ENCODE measurements at regions not wholly inside any gene's neighbourhood (a gene's known extent, or its start where the extent isn't known, plus 50 kb on each side); places are given as distances from the start of the nearest gene placed in this dataset.

GRCh38 chr4:8774071-8774470 lies 97.6 kb downstream of the HMX1 start:
- TF ChIP-seq CTCF (IDR thresholded peaks at IDR 0.05) (no peak), POLR2A (IDR thresholded peaks at IDR 0.05) (no peak)
